SK-N-MC (cell line): ENCODE measurements at regions not wholly inside any gene's neighbourhood (a gene's known extent, or its start where the extent isn't known, plus 50 kb on each side); places are given as distances from the start of the nearest gene placed in this dataset.

ENCODE experiments used
- DNase-seq: peaks from one replicate; pipeline ENCODE4 v3.0.0-alpha.2; 2011; ENCODE audit warnings: low read depth, low spot score
- H3K27ac ChIP-seq: fragments of 200-600 bp; sonication (generic); 2 replicates; pipeline ENCODE4 v1.5.1; 2016; ENCODE audit warnings: mixed run types
- H3K36me3 ChIP-seq: fragments of 200-600 bp; sonication (generic); 2 replicates; pipeline ENCODE4 v1.6.1; 2017; ENCODE audit warnings: antibody characterized with exemption, low read length, mixed read lengths; ENCODE audit not compliant: insufficient read depth
- H3K4me3 ChIP-seq: fragments of 200-600 bp; sonication (generic); 2 replicates; pipeline ENCODE4 v1.5.1; 2016
- H3K9ac ChIP-seq: fragments of 200-600 bp; sonication (generic); 2 replicates; pipeline ENCODE4 v1.8.0; 2017; ENCODE audit warnings: mixed run types, mixed read lengths; ENCODE audit not compliant: insufficient read length
- H3K9me3 ChIP-seq: fragments of 200-600 bp; sonication (generic); 2 replicates; pipeline ENCODE4 v1.6.1; 2017; ENCODE audit warnings: low read depth, mild to moderate bottlenecking, antibody characterized with exemption, low read length, moderate library complexity, mixed read lengths
- EZH2 ChIP-seq: fragments of 200-600 bp; sonication (generic); IDR thresholded peaks from one replicate; pipeline ENCODE4 v1.6.1; 2017; ENCODE audit warnings: antibody characterized with exemption
- FOXP2 ChIP-seq: optimal IDR thresholded peaks from 2 replicates; pipeline ENCODE3; 2011; ENCODE audit warnings: mild to moderate bottlenecking, moderate library complexity; ENCODE audit not compliant: insufficient read depth; ENCODE audit errors: extremely low read length, control extremely low read depth
- POLR2AphosphoS5 ChIP-seq: IDR thresholded peaks from 2 replicates; pipeline ENCODE4 v1.6.1; 2012; ENCODE audit warnings: mild to moderate bottlenecking, low read depth, low read length, borderline replicate concordance

- TF ChIP-seq POLR2AphosphoS5: no peak
- no peak for TF ChIP-seq EZH2
- TF ChIP-seq FOXP2: no peak
- no peaks in the 10 kb centered on the region for H3K36me3 ChIP-seq
- H3K9me3 ChIP-seq: no peaks in the 10 kb centered on the region
- no peak for DNase-seq
- H3K9ac ChIP-seq: no peak overlapping the region
- no peak overlapping the region for H3K27ac ChIP-seq
- H3K4me3 ChIP-seq: no peak overlapping the region
Measured at GRCh38 chr2:53435610-53436009, 332.0 kb upstream of the CHAC2 start.

GRCh38 chr2:53434466-53434865, 333.1 kb upstream of the CHAC2 start:
- no peak for DNase-seq
- no peak for TF ChIP-seq FOXP2
- no peak for TF ChIP-seq POLR2AphosphoS5
- no peak for TF ChIP-seq EZH2
- H3K9ac ChIP-seq: no peak overlapping the region
- no peaks in the 10 kb centered on the region for H3K36me3 ChIP-seq
- no peak overlapping the region for H3K4me3 ChIP-seq
- H3K27ac ChIP-seq: no peak overlapping the region
- no peaks in the 10 kb centered on the region for H3K9me3 ChIP-seq

- no peak for TF ChIP-seq EZH2
- TF ChIP-seq POLR2AphosphoS5: no peak
- TF ChIP-seq FOXP2: no peak
- H3K9me3 ChIP-seq: no peaks in the 10 kb centered on the region
- no peak overlapping the region for H3K9ac ChIP-seq
- no peak for DNase-seq
- H3K27ac ChIP-seq: no peak overlapping the region
- no peak overlapping the region for H3K4me3 ChIP-seq
- H3K36me3 ChIP-seq: no peaks in the 10 kb centered on the region
Measured at GRCh38 chr2:53432936-53433335, 334.7 kb upstream of the CHAC2 start.

- Histone ChIP-seq H3K4me3 (no peak overlapping the region), H3K27ac (no peak overlapping the region), H3K36me3 (no peaks in the 10 kb centered on the region), H3K9ac (no peak overlapping the region), H3K9me3 (no peaks in the 10 kb centered on the region)
- TF ChIP-seq FOXP2: no peak
- no peak for TF ChIP-seq EZH2
- no peak for TF ChIP-seq POLR2AphosphoS5
- no peak for DNase-seq
Measured at GRCh38 chr2:53429901-53430300, 337.7 kb upstream of the CHAC2 start.

GRCh38 chr2:53424902-53425301, 342.7 kb upstream of the CHAC2 start:
- Histone ChIP-seq H3K9ac (no peak overlapping the region), H3K4me3 (no peak overlapping the region), H3K36me3 (no peaks in the 10 kb centered on the region), H3K27ac (no peak overlapping the region), H3K9me3 (no peaks in the 10 kb centered on the region)
- no peak for DNase-seq
- no peak for TF ChIP-seq FOXP2

GRCh38 chr2:53423465-53423864, 344.1 kb upstream of the CHAC2 start:
- no peak overlapping the region for H3K27ac ChIP-seq
- TF ChIP-seq EZH2 (no peak), POLR2AphosphoS5 (no peak), FOXP2 (no peak)
- H3K36me3 ChIP-seq: no peaks in the 10 kb centered on the region
- no peak for DNase-seq
- no peak overlapping the region for H3K4me3 ChIP-seq
- no peaks in the 10 kb centered on the region for H3K9me3 ChIP-seq
- H3K9ac ChIP-seq: no peak overlapping the region

- no peaks in the 10 kb centered on the region for H3K36me3 ChIP-seq
- no peak overlapping the region for H3K9ac ChIP-seq
- H3K4me3 ChIP-seq: no peak overlapping the region
- no peak overlapping the region for H3K27ac ChIP-seq
- no peak for TF ChIP-seq EZH2
- DNase-seq: peak; percentile 30
- H3K9me3 ChIP-seq: no peaks in the 10 kb centered on the region
Measured at GRCh38 chr2:53422979-53423378, 344.6 kb upstream of the CHAC2 start.

GRCh38 chr2:53417385-53417784, 350.2 kb upstream of the CHAC2 start:
- no peak for DNase-seq
- Histone ChIP-seq H3K4me3 (no peak overlapping the region), H3K9me3 (no peaks in the 10 kb centered on the region), H3K27ac (no peak overlapping the region), H3K36me3 (no peaks in the 10 kb centered on the region), H3K9ac (no peak overlapping the region)
- TF ChIP-seq FOXP2 (no peak), POLR2AphosphoS5 (no peak), EZH2 (no peak)

- H3K36me3 ChIP-seq: no peaks in the 10 kb centered on the region
- H3K4me3 ChIP-seq: no peak overlapping the region
- H3K9me3 ChIP-seq: no peaks in the 10 kb centered on the region
- DNase-seq: no peak
- H3K9ac ChIP-seq: no peak overlapping the region
- TF ChIP-seq EZH2 (no peak), POLR2AphosphoS5 (no peak), FOXP2 (no peak)
- no peak overlapping the region for H3K27ac ChIP-seq
Measured at GRCh38 chr2:53407363-53408080, 360.1 kb upstream of the CHAC2 start.
